HG02642 (cell line): ENCODE measurements at regions not wholly inside any gene's neighbourhood (a gene's known extent, or its start where the extent isn't known, plus 50 kb on each side); places are given as distances from the start of the nearest gene placed in this dataset.

ENCODE experiments used
- ATAC-seq: cut with Tn5 transposase; IDR thresholded peaks from one replicate; pipeline ENCODE4 v1.9.1; 2021; ENCODE audit warnings: mild to moderate bottlenecking; ENCODE audit not compliant: unreplicated experiment, poor library complexity

DNA sequence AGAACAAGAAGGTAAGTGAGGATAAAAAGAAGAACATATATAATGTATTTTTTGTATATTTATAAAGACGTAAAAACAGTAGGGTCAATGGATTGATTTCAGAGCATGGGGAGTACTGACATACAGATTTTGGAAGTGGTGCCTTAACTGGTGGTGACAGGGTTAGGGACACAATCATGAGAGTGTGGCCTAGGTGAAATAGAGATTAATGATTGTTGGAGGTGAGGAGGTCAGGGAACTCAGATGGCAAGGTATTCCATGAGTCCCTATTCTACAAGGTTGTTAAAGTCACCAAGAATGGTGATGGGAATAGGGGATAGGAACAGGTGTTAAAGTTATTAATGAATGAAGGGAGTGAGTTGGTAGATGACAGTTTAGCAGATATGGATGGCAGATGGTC is 210.8 kb downstream of the SEMA6A start:
- ATAC-seq = no peak

DNA sequence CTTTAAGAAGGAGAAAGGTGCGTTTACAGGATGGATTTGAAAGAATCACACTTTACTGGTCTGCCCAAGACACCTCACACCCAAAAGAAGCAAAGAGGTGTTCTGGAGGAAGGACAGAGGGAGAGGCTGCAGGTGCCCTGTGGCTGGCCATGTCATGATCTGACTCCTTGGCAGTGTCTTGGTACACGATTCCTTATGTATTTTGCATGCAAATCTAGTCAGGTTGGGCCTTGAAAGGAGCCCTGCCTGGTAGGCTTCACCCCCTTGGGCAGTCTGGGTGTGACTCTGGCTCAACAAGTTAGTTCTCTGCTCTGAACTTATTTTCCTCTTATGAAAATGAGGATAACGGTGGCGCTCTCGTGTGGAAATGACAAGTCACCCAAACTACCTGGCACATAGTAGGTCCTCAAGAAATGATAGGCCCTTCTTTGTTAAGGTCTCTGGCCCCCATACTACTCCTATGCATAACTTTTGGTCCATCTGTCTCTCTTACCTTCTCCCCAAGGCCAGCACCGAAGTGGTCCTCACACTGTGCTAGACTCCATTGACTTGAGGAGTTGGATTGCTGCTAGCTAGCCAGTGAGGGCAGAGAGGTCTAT is 212.5 kb downstream of the SEMA6A start:
- no peak for ATAC-seq

- ATAC-seq = no peak
These were observed 213.3 kb downstream of the SEMA6A start for GRCh38 chr5:116361171-116361967.

- ATAC-seq = no peak
These were observed 214.4 kb downstream of the SEMA6A start for GRCh38 chr5:116360008-116360853.

- ATAC-seq = peak; percentile 6
These were observed 215.0 kb downstream of the SEMA6A start for GRCh38 chr5:116359592-116359991.

DNA sequence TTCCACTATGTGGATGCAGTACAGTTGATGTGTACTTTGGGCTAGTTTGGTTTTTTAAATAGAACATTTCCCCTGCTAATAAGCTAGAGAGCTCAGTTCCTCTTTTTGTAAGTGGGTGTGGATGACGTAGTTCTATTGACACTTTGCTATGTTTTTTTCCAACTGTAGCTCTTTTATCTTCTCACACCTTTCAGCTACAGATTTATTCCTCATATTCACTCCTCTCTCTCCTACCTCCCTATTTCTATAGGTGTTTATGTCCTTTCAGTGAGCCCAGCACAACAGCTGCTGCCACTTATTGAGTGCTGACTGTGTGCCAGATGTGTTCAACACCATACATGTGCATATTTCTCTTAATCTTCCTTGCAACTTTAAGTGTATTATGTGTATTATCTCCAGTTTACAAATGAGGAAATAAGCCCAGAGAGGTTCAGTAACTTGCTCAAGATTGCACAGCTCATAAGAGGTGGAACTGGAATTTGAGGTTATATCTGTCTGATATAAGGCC is 215.7 kb downstream of the SEMA6A start:
- ATAC-seq = peak; percentile 99

DNA sequence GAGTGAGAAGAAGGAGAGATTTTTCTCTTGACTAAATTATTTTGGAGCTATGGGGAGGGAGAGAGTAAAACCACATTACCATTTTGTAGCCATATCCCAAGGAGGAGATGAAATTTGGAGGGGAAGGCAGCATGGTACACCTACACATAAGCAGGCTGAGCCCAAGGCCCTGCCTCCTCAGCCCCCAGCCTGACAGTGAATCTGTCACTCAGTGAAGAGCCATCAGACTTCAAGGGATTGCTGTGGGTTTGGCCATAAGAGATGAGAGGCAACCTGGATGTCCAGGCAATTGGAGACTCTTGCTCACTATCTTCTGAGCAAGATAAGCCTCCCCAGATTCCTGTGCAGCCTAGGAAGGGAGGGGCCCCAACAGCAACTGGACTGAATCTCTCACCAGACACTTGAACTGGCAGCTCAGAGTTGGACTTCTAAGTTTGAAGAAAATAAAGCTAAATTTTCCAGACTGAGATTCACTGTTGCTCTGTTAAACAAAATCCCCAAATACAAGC is 216.6 kb downstream of the SEMA6A start:
- ATAC-seq = no peak

DNA sequence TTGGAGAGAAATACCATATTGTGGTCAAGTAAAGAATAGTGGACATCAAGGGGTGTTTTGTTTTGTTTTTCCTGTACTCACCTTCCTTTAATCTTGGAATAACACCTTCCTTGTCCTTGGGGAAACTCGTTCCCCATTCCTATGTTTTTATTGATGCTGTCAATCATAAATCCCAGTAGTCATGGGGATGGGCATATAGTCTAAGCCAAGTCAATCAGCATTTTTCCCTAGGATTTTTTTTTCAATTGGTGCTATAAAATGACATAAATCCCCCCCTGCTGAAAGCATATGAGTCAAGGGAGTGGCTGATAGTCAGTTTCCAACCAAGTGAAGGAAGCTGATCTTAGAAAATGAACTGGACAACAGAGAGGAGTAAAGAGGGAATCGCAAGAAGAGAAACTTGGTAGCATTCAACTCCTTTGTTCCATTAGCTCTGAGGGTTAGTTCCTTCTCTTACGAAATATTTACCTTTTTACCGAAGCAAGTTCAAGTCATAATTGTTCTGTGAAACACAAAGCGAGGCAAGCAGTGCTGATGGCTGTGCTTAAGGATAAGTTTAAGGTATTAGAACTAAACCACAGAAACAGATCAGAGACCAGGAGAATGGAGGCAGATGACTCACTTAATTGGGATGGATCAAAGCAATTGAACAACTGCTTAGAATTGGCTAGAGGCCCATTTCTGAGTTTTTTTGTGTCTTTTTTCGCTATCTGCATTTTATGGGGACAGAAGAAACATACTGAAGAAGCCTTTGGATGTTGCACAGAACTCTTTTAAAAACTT is 218.6 kb downstream of the SEMA6A start:
- ATAC-seq = no peak

- no peak for ATAC-seq
These were observed 219.9 kb downstream of the SEMA6A start for GRCh38 chr5:116354699-116355098.

- ATAC-seq = no peak
These were observed 227.0 kb downstream of the SEMA6A start for GRCh38 chr5:116347657-116348056.

- no peak for ATAC-seq
These were observed 230.7 kb downstream of the SEMA6A start for GRCh38 chr5:116343961-116344360.
